HEK293 (cell line): ENCODE measurements at regions not wholly inside any gene's neighbourhood (a gene's known extent, or its start where the extent isn't known, plus 50 kb on each side); places are given as distances from the start of the nearest gene placed in this dataset.

Experiments
- CTCF ChIP-seq: fragments of 450-650 bp; formaldehyde crosslinking; IDR thresholded peaks from 2 replicates; pipeline ENCODE4 v1.5.1; 2016; ENCODE audit warnings: missing biosample characterization, missing genetic modification characterization
- ZNF174 ChIP-seq: fragments of 450-650 bp; formaldehyde crosslinking; IDR thresholded peaks from 2 replicates; pipeline ENCODE4 v1.5.0; 2017; ENCODE audit warnings: missing biosample characterization, mild to moderate bottlenecking, missing genetic modification characterization
- ZNF292 ChIP-seq: fragments of 450-650 bp; formaldehyde crosslinking; IDR thresholded peaks from 2 replicates; pipeline ENCODE4 v1.5.1; 2016; ENCODE audit warnings: low read depth, missing biosample characterization, missing genetic modification characterization, borderline replicate concordance
- ZNF398 ChIP-seq: fragments of 450-650 bp; formaldehyde crosslinking; IDR thresholded peaks from 2 replicates; pipeline ENCODE4 v1.5.1; 2017; ENCODE audit warnings: missing biosample characterization, missing genetic modification characterization
- ZNF548 ChIP-seq: fragments of 450-650 bp; formaldehyde crosslinking; IDR thresholded peaks from 2 replicates; pipeline ENCODE4 v1.5.1; 2016; ENCODE audit warnings: missing biosample characterization, missing genetic modification characterization
- ZNF549 ChIP-seq: fragments of 450-650 bp; IDR thresholded peaks from 2 replicates; pipeline ENCODE4 v1.5.1; 2018; ENCODE audit warnings: missing biosample characterization, missing genetic modification characterization, mild to moderate bottlenecking, inconsistent platforms, moderate library complexity
- ZSCAN23 ChIP-seq: fragments of 450-650 bp; formaldehyde crosslinking; IDR thresholded peaks from 2 replicates; pipeline ENCODE4 v1.5.1; 2016; ENCODE audit warnings: missing biosample characterization, missing genetic modification characterization

GRCh38 chr9:93829271-93830011 lies 125.7 kb downstream of the BARX1 start:
- TF ChIP-seq ZNF549 (tag by site-specific recombination), result no peak
- no peak for TF ChIP-seq ZNF548
- no peak for TF ChIP-seq CTCF (tag by site-specific recombination)
- TF ChIP-seq ZSCAN23 (tag by site-specific recombination), result no peak
- TF ChIP-seq ZNF292, result no peak
- no peak for TF ChIP-seq ZNF398
- TF ChIP-seq ZNF174 (tag by site-specific recombination), result no peak
